SJCRH30 (cell line): ENCODE measurements at regions not wholly inside any gene's neighbourhood (a gene's known extent, or its start where the extent isn't known, plus 50 kb on each side); places are given as distances from the start of the nearest gene placed in this dataset.
"Not testable (repeated sequence)": the region's sequence is repeated elsewhere in the genome, so short reads cannot be mapped to it uniquely, and the experiment has no call there.

Source experiments
- DNase-seq, 2 experiments: peaks; one replicate each; pipeline ENCODE4 v3.0.0-alpha.2; 2015 to 2020
- H3K27ac ChIP-seq: fragments of 250-450 bp; sonication (Bioruptor Pico); 2 replicates; pipeline ENCODE4 v1.5.1; 2020; ENCODE audit warnings: mild to moderate bottlenecking, moderate library complexity
- H3K27me3 ChIP-seq: fragments of 250-450 bp; sonication (Bioruptor Pico); 2 replicates; pipeline ENCODE4 v1.5.1; 2020; ENCODE audit warnings: mild to moderate bottlenecking, moderate library complexity
- H3K36me3 ChIP-seq: fragments of 250-450 bp; sonication (Bioruptor Pico); 2 replicates; pipeline ENCODE4 v1.5.1; 2020; ENCODE audit warnings: mild to moderate bottlenecking, moderate library complexity
- H3K4me1 ChIP-seq: fragments of 250-450 bp; sonication (Bioruptor Pico); 2 replicates; pipeline ENCODE4 v1.5.1; 2020; ENCODE audit warnings: mild to moderate bottlenecking, moderate library complexity
- H3K4me3 ChIP-seq: fragments of 250-450 bp; sonication (Bioruptor Pico); 2 replicates; pipeline ENCODE4 v1.5.1; 2020; ENCODE audit warnings: mild to moderate bottlenecking, moderate library complexity
- H3K9me3 ChIP-seq: fragments of 250-450 bp; sonication (Bioruptor Pico); replicated peaks from 2 replicates; pipeline ENCODE4 v1.5.1; 2020; ENCODE audit warnings: mild to moderate bottlenecking, moderate library complexity

DNA sequence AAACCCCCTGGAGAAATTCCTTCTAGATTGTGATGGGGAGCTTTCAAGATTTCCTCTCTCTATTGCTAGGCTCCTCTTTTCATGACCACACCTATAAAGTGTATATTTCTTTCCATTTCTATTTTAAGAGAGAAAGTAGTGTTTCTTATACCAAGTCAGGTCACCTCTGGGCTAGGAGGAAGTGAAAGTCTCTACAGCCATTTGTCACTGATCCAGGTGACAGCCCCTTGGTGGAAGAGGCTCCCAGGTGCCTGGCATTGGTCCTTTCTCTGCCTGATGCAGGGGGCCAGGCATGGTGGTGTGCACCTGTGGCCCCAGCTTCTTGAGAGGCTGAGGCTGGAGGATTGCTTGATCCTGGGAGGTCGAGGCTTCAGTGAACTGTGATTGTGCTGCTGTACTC, 64.7 kb downstream of the DHCR7 start:
- no peaks in the 10 kb centered on the region for H3K36me3 ChIP-seq
- no peaks in the 10 kb centered on the region for H3K9me3 ChIP-seq
- no peak overlapping the region for H3K4me3 ChIP-seq
- no peaks in the 10 kb centered on the region for H3K4me1 ChIP-seq
- 0 out of 2 replicates have a peak, but pooled peaks cover under 1% of the 10 kb centered on the region for H3K27me3 ChIP-seq
- no peak overlapping the region for H3K27ac ChIP-seq
- DNase-seq: no peak

DNA sequence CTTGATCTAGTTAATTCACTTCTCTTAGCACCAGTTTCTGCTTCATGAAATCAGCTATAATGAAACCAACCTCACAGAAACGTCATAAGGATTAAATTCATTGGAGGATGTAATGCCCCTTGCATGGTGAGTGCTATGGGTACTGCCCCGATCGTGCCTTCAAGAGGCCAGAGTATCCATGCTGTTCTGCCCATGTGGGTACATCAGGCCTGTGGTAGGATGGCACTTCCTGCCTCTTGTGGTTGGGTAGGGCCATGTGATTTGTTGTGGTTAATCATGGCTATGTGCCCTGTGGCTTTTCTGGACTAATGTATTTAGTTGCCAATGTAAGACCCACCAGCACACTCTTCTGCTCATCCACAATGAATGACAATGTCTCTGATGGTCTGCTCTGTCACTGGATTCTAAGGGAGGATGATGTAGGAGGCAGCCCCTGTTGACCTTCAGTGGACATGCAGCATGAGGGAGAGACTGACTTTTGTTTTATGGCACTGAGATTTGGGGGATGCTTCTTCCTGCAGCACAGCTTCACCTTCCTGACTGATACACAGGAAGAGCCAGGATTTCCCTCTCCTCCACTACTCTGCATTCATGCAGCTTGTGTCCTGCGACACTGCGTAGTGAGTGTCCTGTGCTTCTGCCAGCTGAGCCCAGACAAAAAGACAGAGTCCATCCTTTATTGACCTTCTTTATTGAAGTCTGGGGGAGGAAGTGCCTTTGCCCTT, 66.2 kb downstream of the DHCR7 start:
- no peak overlapping the region for H3K27ac ChIP-seq
- H3K9me3 ChIP-seq: no peaks in the 10 kb centered on the region
- no peaks in the 10 kb centered on the region for H3K27me3 ChIP-seq
- H3K4me1 ChIP-seq: no peaks in the 10 kb centered on the region
- no peak for DNase-seq
- no peaks in the 10 kb centered on the region for H3K36me3 ChIP-seq
- H3K4me3 ChIP-seq: no peak overlapping the region

DNA sequence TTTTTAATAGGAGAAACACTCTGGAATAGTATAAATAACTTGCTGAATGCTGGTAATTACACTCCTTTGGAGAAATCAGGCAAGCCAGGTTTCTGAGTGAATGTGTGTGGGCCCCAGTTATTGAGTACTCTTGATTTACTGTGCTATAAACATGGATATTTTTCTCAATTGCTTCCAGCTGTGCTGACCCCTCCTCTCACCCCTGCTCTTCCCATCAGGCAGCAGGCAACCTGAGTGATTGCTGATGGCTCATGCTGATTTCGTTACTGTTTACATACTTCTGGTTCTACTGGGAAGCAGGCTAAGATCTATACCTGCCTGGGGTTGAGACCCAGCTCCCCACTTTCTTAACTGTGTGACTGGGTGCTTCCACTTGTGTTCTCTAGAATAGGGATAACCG, 68.5 kb downstream of the DHCR7 start:
- no peaks in the 10 kb centered on the region for H3K9me3 ChIP-seq
- no peak overlapping the region for H3K27ac ChIP-seq

DNA sequence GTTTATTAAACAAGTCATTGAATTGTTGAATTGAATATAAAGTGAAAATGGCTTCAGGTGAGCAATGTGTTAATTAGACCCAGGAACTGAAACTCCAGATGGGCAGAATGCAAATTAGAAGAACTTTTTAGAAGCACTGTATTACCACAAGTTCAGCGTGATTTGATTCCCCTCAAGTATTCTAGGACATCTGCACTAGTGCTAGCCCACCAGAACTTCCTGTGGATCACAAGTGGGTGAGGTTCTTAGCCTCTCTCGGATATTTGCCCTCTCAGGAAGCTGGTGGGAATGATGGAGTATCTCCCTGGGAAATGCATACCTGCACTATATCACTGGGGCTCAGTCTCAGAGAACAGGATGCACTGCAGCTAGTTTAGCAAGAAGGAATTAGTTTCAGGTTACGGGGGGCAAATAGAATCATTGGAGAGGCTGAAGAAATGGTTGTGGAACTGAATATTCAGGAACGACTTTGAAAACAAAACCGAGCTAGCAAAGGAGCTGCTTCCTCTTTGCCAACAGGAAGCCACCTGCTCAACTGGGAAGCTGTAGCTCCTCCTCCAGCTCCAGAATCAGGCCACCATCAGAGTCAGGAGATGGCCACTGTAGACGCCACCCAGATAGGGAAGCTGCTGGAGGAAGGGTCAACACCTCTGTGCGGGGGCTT, 74.3 kb downstream of the DHCR7 start:
- Histone ChIP-seq H3K4me1 (no peaks in the 10 kb centered on the region), H3K9me3 (no peaks in the 10 kb centered on the region), H3K27ac (no peak overlapping the region), H3K36me3 (no peaks in the 10 kb centered on the region), H3K27me3 (no peaks in the 10 kb centered on the region), H3K4me3 (no peak overlapping the region)
- DNase-seq: no peak

More for the DNA sequence above, 68.5 kb downstream of the DHCR7 start:
- Histone ChIP-seq H3K4me1 (no peaks in the 10 kb centered on the region), H3K4me3 (no peak overlapping the region), H3K36me3 (no peaks in the 10 kb centered on the region), H3K27me3 (no peaks in the 10 kb centered on the region)
- DNase-seq: no peak

DNA sequence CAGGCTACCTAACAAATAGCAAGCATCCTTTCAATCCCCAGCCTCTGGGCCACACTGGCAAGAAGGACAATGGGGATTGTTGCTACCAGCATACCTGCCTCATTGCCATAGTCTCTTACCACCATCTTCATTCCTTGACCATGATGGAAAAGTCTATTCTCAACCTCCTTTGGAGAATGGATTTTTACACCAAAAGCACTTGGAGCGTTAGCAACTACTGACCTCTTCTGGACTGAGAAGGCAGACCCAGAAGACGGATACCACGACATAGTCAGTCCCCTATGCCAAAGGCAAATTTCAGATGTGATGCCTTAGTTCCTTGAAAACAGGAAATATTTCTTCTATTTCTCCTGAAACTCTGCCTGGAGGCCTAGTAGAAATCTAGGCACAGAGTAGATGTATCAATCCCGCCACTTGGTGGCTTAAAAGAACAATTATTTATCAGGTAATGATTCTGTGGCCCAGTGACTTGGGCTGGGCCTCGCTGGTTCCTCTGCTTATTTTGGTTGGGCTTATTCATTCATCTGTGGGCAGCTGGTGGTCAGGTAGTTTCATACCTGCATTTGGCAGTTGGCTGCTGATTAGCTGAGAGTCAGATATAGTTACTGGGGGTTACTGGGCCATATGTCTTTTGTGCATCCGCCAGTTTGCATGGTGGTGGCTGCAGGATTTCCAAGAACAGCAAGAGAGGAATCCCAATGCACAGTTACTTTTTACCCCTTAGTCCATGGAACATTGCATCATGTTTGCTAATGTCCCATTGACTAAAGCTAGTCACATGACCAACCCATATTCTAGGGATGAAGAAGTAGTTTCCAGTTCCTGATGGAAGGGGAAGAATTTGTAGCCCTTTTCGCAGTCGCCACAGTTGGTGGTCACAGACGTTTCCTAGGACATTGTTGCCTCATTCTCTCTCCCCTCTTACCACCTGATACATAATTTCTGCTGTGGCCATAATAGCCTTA, 75.2 kb downstream of the DHCR7 start:
- no peak overlapping the region for H3K4me3 ChIP-seq
- DNase-seq: no peak
- no peaks in the 10 kb centered on the region for H3K36me3 ChIP-seq
- H3K27ac ChIP-seq: no peak overlapping the region
- no peaks in the 10 kb centered on the region for H3K9me3 ChIP-seq
- no peaks in the 10 kb centered on the region for H3K4me1 ChIP-seq
- H3K27me3 ChIP-seq: no peaks in the 10 kb centered on the region

DNA sequence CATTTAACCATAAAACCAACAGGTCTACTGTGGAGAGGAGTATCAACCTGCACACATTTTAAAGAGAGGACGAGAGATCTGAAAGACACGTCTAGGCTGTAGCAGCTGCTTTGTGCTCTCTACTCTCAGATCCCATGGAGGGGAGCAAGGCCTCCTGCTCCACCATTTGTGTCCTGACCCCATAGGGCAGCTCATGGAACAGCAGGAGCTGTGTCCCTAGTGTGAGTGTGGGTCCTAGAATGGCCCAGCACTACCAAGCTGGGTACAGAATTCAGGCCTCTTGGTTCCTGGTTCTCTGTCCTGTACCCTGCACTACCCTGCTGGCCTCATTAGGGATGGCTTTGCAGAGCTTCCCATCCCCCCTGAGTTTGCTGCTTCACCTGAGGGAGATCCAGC, 76.5 kb downstream of the DHCR7 start:
- DNase-seq: no peak
- Histone ChIP-seq H3K9me3 (no peaks in the 10 kb centered on the region), H3K27ac (no peak overlapping the region), H3K4me1 (no peaks in the 10 kb centered on the region), H3K36me3 (no peaks in the 10 kb centered on the region), H3K27me3 (no peaks in the 10 kb centered on the region), H3K4me3 (no peak overlapping the region)

DNA sequence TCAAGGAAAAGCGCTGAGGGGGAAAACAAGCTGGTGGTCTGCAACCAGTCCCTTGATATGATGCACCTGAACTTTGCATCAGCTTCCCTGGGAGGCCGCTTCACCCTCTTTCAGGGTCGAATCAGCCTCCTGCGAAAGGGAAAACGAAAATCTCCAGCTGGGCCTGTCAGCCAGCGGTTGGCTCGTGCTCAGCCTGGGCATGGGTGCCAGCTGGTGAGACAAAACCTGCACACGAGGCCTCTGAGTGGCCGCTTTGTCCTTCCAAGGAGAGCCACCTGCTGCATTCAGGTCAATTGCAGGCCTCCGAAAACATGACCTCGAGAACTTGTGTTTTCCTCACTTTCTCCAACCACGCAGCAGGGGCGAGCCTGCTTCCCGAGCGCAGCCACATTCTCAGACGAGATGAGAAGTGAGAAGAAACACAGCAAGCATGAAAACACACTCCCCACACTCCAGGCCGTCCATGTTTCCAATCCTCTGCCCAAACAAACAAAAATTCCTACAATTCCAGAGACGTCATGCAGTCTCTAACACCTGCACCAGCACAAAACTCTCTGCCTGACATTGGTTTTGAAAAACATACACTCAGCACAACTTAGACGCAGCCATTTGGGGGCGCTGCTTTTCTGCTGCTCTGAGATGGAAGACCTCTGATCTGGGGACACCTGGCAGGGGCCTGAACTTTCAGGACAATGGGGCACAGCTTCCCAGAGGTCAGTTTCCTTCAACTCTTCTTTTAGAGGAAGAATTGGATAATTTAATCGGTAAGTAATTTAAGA, 77.1 kb downstream of the DHCR7 start:
- Histone ChIP-seq H3K27ac (no peak overlapping the region), H3K36me3 (no peaks in the 10 kb centered on the region), H3K9me3 (no peaks in the 10 kb centered on the region), H3K4me1 (no peaks in the 10 kb centered on the region), H3K27me3 (no peaks in the 10 kb centered on the region), H3K4me3 (no peak overlapping the region)
- no peak for DNase-seq

DNA sequence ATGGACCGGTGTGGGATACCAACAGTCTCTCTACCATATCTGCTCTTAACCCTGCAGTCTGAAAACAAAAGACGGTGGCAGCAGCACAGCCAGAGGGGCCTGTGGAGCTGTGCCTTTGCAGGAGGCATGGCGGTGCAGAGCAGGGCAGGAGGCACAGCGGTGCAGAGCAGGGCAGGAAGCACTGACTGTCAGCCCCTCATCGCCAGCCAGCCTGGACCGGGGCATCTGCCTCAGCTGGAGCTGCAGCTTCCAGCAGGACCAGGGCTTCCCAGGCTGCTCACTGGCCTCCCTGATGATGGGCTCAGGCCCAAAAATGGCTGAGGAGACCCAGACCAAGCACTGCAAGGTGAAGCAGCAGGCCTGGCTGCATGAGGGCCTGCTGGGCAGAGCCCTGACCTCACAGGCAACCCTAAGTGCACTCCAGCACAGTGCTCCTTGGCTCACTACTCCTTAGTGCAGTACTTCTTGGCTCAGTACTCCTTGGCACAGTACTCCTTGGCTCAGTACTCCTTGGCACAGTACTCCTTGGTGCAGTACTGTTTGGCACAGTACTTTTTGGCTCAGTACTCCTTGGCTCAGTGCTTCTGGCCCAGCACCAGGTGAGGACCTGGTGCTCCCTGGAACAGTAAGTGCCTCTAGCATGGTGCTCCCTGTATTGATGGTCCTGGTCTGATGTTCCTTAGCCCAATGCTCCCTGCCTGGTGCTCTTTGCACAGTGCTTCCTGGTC, 78.0 kb downstream of the DHCR7 start:
- Histone ChIP-seq H3K27me3 (no peaks in the 10 kb centered on the region), H3K4me1 (no peaks in the 10 kb centered on the region), H3K36me3 (no peaks in the 10 kb centered on the region), H3K27ac (no peak overlapping the region), H3K4me3 (no peak overlapping the region), H3K9me3 (no peaks in the 10 kb centered on the region)
- DNase-seq: no peak

DNA sequence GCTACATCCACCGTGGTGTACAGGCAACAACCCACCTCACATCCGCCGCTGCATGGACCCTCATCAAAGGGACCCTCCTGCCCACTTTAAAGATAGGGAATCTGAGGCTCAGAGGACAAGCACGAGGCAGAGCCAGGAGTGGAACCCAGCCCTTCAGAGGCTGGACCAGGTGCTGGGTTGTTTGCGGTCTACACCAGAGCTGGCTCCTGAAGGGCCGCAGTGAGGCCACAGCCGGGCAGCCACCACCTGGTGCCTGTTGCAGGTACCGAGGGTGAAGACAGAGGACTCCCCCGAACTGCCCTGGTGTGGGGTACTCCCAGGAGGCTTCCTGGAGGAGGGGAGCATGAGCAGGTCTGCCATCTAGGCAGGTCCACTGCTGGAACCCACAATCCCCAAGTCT, 78.8 kb downstream of the DHCR7 start:
- Histone ChIP-seq H3K27me3 (no peaks in the 10 kb centered on the region), H3K27ac (no peak overlapping the region), H3K9me3 (no peaks in the 10 kb centered on the region), H3K36me3 (no peaks in the 10 kb centered on the region), H3K4me1 (peaks cover 5% of the 10 kb centered on the region; the same call in 1 of the 2 replicates), H3K4me3 (no peak overlapping the region)
- no peak for DNase-seq

DNA sequence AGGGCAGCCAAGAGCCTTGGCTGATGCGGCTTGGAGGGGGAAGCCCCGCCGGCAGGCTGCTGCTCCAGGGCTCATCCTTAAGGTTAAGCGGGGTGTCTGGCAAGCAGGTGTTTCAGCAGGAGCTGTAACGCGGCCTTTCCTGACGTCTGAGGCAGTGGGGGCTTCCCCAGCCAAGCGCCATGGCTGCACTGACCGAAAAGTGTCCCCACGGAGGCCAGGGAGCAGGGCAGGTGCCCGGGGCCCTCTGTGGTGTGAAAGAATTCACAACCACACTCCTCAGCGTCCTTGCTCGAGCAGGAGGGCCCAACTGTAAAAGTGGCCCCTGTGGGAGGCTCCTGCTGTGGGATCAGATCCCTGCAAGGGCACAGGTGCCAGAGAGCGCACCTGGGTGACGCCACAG, 79.2 kb downstream of the DHCR7 start:
- Histone ChIP-seq H3K4me3 (no peak overlapping the region), H3K4me1 (peaks cover 7% of the 10 kb centered on the region; the same call in 1 of the 2 replicates), H3K36me3 (no peaks in the 10 kb centered on the region), H3K9me3 (no peaks in the 10 kb centered on the region), H3K27ac (no peak overlapping the region), H3K27me3 (no peaks in the 10 kb centered on the region)
- DNase-seq: no peak

DNA sequence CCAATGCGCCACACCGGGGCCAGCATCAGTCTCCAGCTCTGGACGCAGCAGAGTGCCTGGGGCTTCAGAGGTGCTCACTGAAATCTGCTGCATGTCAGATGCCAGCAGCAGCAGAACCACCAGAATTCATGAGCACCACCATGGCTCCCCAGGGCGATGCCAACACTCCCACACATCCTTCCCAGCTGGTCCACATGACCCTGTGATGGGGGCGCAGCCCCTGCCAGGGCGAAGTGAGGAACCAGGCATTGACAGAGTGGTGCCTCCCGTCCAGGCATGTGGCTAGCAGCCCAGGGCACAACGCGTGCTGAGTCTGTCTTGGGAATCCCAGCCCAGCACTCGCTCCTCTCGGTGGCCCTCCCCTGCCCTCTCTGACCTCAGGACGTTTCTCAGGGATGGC, 80.4 kb downstream of the DHCR7 start:
- Histone ChIP-seq H3K4me3 (no peak overlapping the region), H3K9me3 (no peaks in the 10 kb centered on the region), H3K27ac (no peak overlapping the region), H3K4me1 (peaks cover 11% of the 10 kb centered on the region; the same call in 1 of the 2 replicates), H3K36me3 (no peaks in the 10 kb centered on the region), H3K27me3 (no peaks in the 10 kb centered on the region)
- no peak for DNase-seq

DNA sequence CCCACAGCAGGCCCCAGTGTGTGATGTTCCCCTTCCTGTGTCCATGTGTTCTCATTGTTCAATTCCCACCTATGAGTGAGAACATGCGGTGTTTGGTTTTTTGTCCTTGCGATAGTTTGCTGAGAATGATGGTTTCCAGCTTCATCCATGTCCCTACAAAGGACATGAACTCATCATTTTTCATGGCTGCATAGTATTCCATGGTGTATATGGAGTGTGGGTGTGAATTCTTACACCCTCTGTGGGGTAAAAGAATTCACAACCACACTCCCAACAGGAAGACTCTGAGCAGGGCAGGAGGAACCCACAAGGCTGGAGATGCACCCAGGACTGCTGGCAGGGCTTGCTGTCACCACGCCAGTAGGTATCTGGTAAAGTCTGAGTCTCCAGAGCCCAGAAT, 80.9 kb downstream of the DHCR7 start:
- H3K4me3 ChIP-seq, H3K36me3 ChIP-seq, H3K9me3 ChIP-seq, H3K27ac ChIP-seq, H3K27me3 ChIP-seq, DNase-seq: not testable (repeated sequence)
- H3K4me1 ChIP-seq: peaks cover 11% of the 10 kb centered on the region; the same call in 1 of the 2 replicates

DNA sequence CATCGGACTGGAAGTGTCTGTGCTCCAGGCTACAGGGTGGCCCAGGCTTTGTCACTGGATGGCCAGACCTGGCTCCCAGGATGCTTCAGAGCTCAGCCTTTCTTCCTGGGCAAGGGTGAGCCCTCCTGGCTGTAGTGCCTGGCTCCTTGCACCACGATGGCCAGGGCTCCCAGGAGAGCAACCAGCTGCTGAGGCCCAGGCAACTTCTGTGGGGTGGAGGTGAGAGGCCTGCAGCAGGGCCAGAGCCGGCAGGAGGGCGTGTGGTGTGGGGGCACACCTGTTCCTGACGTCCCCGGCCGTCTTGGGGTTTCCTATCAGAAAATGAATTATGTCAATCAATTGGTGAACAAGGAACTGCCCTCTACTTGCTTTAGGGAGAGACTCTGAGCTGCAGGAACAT, 82.1 kb downstream of the DHCR7 start:
- Histone ChIP-seq H3K4me1 (peaks cover 11% of the 10 kb centered on the region; the same call in 1 of the 2 replicates), H3K27ac (no peak overlapping the region), H3K4me3 (no peak overlapping the region), H3K9me3 (no peaks in the 10 kb centered on the region), H3K36me3 (no peaks in the 10 kb centered on the region), H3K27me3 (no peaks in the 10 kb centered on the region)
- DNase-seq: no peak

DNA sequence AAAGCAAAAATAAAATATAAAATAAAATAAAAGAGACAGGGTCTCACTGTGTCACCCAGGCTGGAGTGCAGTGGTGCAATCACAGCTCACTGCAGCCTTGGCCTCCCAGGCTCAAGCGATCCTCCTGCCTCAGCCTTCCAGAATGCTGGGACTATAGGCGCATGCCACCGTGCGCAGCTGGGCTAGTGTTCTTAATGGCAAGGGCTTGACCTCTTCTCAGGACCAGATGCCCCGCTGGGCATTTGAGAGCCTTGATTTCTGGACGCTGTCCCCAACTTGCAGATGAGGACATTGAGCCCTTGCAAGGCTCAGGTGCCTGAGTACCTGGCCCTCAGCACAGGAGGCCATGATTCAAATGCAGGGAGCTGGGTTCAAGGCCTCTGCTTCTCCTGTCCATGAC, 82.6 kb downstream of the DHCR7 start:
- Histone ChIP-seq H3K9me3 (no peaks in the 10 kb centered on the region), H3K36me3 (no peaks in the 10 kb centered on the region), H3K4me3 (no peak overlapping the region), H3K4me1 (peaks cover 11% of the 10 kb centered on the region; the same call in 1 of the 2 replicates), H3K27ac (no peak overlapping the region), H3K27me3 (no peaks in the 10 kb centered on the region)
- DNase-seq: no peak
